Eye (tissue), 1 donor: ENCODE measurements at regions not wholly inside any gene's neighbourhood (a gene's known extent, or its start where the extent isn't known, plus 50 kb on each side); places are given as distances from the start of the nearest gene placed in this dataset.
A peak's percentile ranks its signal among the peaks of the same experiment; 100 is the strongest.
"Not testable (repeated sequence)": the region's sequence is repeated elsewhere in the genome, so short reads cannot be mapped to it uniquely, and the experiment has no call there.

Source experiments
- DNase-seq: peaks from one replicate; pipeline ENCODE4 v3.0.0-alpha.2; 2015

DNA sequence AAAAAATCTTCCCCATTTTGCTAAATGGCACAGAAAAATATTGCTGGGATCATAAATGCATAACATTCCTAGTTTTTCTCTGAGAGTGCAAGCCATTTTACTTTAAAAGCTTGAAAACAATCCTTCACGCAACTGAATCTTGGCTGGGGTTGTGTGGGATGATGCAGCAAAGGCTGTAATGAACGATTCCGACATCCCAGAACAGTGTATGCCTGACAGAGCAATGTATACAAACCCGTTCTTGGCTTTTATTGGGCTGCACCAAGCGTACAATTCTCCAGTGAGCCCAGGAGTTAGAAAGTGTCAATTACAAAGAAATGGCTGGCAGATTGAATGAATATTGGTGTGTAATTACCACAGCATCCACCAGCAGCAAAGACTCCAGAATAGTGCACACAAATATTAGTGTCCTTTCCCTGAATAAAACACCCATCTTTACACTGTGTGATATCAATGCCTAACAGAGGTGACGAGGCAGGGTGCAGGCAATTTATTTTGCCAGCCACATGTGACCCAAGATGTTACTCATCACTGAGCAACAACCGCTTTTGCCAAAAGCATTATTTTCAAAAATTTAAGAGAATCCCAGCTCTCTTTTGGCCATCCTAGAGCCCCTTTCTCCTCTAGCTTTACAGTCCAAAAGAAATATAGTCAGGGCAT is 578.6 kb upstream of the CHAC2 start:
- no peak for DNase-seq

DNA sequence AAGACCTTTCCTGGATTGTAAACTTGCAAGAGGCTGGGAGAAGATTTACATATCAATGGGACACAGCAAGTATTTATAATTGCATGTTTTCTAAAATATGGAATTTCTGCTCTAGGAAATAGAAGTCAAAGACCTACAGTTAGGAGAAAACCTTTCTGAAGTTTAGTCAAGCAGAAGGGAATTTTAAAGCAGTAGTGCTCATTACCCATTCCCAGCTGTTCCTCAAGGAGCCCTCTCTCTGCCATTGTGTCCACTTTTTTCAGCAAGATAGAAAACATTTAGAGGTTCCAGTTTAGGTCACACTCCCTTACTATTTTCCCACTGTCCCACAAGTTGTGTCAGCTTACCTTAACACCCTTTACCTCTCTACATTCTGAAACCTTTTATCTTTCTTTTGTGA is 584.0 kb upstream of the CHAC2 start:
- peak; percentile 59 for DNase-seq

DNA sequence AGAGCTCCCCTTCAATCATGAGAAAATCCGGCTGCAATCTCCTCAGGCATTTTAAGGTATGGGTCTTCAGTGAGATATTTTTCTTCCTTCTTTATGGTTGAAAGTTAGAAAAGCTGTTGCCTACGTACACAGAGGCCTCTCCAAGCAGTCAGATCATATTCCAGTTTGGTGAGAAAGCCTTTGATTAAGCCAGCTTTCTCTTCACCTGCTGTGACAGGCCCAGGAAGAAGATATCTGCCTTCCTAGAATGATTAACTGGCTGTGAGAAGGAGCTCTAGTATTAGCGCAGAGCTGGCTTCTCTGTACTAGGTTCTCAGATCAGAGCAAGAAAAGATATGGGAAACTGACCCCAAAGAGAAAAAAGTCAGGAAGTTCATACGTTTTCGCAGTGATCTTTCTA is 585.0 kb upstream of the CHAC2 start:
- no peak for DNase-seq

DNA sequence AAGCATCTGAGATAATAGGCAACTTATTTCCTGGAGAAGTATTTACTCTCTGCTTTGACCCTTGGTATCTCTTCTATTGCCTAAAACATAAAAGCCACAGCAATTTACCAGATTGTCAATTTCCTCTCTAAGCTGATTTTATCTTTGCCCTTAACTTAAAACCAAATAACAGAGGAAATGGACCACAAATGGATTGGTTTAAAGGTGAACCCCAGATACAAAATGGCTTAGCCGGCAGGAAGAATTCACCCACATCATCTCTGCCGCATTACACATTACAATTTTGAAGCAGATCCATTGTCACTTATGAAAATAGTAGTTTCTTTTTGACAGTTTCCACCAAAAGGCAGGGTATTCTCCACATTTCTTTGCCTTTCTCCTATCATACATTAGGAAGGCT is 585.8 kb upstream of the CHAC2 start:
- DNase-seq: no peak

DNA sequence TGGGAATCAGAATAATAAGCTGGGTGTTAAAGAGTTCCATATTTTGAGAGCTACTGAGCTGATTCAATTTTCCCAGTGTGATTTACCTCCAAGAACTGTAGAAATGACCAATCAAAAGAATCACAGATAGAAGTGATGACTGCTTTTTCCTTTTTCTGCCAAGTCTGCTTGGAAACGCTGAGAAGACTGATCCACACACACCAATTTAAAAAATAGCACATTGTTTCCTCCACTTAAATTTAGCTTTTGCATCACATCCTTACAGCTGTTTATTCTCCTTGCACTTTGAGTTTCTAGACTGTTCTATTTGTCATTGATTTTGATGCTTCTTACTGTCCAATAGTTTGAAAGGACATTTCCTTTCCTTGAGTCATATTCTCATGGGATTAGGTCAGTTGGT is 590.3 kb upstream of the CHAC2 start:
- no peak for DNase-seq

DNA sequence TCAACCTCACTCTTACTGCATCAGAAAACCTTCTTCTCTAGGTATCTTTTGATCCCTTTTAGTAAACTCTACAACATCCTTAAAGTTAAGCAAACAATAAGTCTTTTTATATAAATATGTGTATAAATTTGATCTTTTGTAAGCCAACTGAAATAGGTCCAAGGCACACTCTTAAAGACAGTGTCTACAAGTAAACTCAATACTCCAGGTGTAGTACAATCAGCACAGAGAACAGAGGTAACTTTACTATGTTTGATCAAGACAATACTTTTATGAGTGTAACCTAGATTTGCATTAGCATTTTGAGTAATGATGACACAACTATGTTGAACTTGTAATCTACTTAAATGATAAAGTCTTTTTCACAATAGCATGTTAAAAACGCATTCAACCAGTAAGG is 593.1 kb upstream of the CHAC2 start:
- no peak for DNase-seq

DNA sequence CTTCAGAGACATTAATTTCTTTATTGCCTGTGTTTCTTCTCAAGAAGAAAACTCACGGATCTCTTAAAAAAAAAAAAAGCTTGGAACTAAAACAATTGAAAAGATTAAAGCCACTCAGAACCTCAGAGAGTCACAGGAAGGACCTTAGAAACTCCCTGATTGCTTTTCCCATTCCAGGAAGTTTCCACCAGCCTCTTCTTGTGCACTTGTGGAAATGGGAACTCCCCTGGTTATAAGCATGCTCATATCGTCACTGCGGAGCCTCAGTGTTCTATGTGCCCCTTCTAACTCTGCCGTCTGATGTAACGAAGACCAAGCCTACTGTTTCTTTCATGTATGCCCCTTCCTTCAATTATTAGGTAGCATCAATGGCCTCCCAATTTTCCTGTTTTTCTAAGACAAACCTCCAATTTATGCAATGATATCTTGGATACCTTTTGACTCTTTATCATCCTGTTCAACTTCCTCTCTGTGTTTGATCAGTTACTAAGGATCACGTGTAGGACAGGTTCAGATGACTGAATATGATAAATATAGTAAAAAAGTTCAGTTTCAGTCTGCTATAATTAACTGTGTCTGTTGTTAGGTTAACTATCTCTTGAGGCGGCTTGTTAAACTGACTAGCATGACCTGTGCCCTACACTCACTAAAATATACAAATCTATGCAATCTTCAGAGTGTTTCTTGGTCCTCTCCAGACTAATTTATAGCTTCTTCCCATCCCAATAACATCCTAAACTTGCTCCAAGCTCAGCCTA is 593.7 kb upstream of the CHAC2 start:
- no peak for DNase-seq

DNA sequence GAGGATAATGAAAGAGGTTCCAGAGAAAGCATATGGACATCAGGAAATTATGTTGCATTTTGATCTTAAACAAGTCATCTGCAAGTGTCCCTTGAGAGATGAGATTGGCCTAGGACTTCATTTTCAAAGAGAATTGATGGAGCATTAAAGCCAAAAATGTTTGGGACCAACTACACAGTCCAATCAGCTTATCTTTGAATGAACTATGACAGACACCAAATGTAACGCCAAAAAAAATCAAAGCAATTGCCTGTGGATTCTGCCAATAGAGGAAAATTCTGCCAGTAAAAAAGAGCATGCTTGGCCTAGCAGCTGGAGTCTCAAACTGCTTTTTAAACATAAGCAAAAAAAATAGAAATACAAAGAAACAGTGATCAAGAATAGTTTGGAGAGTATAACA is 594.5 kb upstream of the CHAC2 start:
- DNase-seq: no peak

DNA sequence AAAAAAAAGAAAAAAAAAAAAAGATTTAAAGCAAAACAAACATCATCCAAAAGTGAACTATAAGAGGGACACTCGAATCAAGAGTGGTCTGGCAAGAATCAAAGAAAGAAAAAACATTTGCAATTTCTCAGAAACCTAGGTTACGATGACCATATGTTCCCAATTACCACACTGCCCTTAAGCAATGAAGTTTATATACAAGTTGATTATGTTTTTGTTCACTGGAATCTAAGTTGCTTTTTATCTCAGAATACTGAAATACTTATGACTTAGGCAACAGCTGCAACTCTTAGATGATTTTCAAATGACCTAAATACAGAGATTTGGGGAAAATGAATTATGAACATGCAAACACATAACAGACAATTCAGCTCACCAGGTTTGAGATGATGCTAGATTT is 597.1 kb upstream of the CHAC2 start:
- no peak for DNase-seq

DNA sequence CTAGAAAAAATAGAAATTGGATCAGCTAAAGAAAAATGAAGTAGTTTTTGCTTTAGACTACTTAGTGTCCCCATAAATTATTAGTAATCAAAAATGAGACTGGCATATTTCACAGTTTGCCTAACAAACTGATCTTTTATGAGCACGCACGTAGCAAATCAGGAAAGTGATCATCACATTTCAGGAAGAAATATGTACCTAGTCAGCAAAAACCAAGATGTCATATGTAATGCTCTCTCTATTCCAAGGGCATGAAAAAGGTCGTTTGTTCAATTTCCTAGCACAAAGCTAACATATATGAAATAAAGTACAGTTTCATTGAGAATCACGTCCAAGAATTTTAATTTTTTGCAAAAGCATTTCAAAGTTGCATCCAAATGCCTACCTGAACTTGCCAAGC is 600.4 kb upstream of the CHAC2 start:
- DNase-seq: no peak

DNA sequence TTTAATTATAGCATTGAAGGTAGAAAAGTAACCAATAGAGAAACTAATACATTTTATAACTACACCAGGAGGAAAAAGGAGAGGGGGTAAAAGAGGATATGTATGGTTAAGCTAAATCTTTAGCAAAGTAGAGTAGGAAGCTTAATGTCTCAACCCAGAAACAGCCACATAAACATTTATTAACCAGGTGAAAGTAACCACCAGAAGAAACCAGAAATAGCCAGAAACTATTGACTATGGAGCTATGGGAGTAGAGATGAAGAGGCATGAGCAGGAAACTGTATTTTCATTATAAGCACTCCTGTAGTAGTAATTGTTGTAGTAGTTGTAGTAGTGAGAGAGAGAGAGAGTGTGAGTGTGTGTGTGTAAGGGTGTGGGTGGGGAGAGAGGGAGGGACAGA is 617.5 kb upstream of the CHAC2 start:
- DNase-seq: no peak

DNA sequence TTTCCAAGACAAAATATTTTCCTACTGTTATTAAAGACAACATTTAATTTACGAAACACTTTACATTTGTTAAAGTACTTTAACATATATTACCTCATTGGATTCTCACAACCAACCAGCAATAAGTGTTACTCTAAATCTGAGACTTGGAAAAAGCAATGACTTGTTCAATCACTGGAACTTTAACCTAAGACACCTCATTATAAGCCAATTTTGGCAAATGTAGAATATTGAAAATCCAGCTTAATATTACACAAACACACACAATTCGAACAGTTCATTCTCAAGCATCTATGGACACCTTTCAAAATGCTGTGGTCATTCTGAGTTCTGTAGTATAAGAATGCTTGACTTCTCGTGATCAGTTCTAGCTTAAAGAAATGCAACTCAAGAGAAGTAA is 619.4 kb upstream of the CHAC2 start:
- DNase-seq: no peak

DNA sequence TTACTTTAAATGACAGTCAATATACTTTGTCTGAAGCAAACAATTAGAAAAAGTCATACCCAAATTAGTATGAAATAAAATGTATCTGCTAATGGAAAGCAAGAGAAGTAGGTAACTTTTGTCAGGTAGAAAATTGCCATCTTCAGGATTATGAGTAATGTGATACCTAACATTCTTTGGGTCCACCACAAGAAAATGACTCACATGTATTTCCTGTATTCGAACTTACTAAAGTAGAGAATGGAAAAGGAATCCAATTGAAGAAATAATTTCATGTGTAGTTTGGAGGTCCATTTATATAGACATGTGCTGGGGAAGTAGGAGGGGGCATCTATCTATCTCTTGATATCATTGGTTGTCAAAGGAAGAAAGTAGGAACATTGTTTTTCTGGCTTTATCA is 636.2 kb upstream of the CHAC2 start:
- DNase-seq: no peak

DNA sequence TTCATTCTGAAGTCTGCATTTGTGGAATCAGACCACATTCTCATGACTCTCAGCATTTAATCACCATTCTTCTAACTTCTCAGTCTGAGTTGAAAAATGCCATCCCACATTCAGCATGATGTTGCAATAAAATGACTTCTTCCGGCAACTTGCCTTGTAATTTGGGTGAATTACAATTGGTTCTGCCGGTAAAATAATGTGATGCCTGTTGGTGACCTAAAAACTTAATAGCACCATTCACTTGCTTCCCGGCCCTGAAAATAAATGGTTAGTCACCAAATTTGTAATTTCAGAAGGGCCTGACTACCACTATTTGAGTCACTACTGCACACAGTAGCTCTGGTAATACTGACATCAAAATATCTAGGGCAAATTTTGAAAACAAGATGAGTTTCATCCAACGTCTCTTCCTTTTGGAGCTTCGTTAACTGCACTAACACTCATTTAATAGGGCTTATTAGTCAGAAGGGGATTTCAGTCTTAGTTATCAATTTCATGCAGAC is 637.1 kb upstream of the CHAC2 start:
- DNase-seq: no peak

DNA sequence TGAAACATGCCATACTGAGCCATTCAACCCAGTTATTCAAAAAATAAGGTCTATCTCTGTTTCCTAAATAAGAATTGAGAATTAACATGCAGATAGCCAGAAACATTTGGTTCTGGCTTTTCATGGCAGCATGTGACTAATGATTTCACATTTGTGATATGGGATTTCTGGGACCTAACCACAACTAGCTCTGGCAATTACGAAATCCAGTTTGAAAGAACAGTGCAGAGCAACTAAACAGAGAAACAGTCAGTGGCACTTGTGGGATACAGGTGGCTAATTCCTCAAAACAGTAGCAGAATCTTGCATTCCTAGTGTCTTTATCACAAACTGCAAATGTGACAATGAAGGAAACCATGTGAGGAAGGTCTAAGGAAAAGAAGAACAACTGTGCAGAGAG is 637.8 kb upstream of the CHAC2 start:
- no peak for DNase-seq

DNA sequence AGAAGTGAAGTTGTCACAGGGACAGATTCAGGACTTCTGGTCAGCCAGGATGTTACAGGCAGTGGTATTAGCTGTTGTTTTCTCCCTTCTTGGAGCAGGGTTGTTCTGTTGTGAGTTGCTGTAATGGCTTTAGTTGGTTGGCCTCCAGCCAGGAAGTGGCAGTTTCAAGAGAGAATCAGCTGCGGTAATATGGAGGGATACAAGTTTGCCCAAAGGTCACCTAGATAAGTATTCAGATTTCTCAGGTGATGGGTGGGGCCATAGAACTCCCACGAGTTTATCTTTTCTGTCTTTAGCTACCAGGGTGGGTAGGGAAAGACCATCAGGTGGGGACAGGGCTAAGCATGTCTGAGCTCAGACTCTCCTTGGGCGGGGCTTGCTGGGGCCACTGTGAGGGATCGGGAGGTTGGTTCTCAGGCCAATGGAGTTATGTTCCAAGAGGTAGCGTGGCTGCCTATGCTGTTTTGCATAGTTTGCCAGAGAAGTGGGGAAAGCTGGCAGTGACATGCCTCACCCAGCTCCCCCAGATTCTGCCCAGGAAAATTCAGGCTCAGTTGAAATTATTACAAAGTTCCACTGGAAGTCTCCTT is 640.4 kb upstream of the CHAC2 start:
- no peak for DNase-seq

DNA sequence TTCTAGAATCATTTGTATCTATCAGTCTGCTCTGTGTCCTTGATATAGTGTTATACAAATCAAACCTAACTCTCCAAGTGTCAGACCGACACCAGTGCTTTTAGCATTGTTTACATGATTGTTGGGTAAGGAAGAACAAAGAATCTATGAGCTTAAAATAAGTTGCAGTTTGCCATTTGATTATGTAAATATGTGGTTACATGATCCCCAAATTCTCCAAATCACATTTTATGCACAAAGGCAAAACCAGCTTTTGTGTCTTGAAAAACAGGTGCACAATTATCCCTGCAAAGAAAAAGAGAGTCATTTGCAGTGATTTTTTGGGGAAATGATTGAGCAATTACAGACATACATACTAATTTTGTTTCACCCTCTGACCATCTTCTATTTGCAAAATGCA is 652.6 kb upstream of the CHAC2 start:
- no peak for DNase-seq

DNA sequence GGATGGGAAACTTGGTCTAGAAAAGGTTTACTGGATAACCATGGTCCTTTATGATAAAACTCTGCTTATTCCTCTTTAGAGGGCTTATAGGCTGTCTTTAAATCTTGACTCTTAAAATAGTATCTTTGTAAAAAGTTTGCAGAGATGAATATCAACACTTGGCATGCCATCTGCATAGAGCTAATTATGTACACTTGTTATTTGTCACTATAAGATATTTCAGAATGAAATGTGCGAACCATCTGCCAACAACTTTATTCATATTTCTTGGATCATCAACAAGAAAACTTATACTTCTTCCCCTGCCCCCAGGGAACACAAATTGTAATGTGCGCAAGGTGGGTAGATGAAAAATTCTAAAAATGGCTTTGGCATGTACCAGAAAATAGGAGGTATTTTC is 653.0 kb upstream of the CHAC2 start:
- DNase-seq: no peak

DNA sequence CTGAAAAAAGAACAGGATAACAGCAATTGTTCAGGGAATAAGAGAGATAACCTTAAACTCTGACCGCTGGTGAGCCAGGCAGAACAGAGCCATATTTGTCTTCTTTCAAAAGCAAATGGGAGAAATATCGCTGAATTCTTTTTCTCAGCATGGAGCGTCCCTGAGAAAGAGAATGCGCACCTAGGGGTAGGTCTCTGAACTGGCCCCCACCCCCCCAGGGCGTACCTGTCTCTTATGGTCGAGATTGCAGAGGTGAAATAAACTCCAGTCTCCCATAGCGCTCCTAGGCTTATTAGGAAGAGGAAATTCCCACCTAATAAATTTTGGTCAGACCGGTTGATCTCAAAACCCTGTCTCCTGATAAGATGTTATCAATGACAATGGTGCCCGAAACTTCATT is 655.2 kb upstream of the CHAC2 start:
- DNase-seq: not testable (repeated sequence)

DNA sequence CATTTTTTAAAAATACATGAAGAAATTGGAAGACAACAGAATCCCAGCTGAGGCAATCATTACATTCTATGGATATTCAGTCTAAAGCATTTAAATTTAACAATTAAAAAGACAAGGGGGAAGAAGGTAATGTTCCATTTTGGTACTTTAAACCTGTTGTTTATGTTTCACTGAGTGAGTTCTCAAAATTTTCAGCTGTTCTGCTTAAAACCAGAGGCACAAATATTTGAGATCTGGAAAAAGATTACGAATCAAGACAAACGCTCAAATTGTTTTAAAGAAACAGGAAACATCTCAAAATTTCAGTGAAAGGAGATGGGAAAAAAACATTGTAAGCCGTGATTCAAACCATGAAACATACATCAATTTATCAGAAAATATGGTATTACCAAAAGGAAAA is 656.2 kb upstream of the CHAC2 start:
- no peak for DNase-seq

DNA sequence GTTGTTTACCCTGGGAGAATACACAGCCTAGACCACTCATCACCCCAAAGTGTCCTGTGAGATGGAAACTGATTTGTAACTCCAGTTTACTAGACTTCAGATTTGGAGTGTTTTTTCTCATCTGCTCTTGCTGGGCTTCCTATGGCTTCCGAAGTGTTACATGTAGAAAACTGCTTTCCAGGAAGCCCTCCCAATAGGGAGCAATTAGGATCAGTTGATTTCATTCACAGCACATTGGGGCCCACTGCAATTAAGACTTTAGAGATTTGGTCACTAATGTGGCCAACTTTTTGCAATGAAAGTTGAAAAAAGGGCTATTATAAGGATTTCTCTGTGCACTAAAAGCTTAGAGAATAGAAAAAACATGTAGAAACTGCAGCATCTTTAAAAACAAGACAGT is 656.6 kb upstream of the CHAC2 start:
- no peak for DNase-seq

DNA sequence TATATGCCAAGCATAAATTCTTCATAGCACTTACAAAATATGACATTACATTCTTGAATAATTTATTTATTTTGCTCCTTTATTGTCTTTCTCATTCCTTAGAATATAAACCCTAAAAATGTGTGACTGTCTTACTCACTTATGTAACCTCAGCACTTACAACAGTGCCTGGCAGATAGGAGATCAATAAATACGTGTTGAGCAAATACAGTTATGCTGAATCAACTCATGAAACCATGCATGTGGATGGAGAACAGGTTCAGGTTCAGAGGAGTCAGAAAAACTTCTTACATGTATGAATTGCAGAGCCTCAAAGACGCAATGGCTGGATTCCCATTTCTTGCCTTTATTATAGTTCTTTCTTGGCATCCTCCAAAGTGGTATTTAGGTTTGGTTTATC is 659.4 kb upstream of the CHAC2 start:
- DNase-seq: no peak

DNA sequence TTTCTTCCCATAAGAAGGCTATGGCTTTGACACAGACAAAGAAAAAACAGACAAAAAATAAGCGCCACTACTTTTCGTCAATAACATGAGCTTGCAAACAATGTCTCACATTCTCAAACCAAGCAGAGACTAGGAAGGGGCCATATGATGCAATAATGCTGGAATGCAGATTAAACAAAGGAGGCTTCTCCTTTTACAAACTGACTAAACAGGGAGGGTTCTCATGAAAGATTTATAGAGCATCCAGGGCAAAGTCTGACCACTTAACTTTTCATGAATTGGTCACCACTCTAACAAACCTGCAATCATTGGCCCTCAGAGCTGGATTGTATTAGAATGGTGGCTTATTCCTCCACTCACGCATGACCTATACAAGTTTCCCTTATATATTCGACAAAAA is 663.3 kb upstream of the CHAC2 start:
- DNase-seq: peak; percentile 13

DNA sequence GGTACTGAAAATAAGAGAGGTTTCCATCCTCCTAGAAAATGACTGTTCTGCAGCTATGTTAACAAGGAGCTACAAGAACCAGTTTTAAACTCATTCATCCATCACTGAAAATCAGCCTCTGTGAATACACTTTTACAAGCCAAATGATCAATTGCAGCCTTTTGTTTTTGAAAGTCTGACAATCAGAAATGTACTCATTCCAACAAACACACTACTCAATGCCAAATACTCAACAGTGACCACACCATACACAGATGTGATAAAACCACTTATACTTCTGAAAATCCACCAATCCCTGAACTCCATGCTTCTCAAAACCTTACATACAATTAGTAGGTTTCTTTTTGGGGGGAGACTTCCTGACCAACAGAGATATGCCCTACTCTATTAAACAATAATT is 663.9 kb upstream of the CHAC2 start:
- no peak for DNase-seq

DNA sequence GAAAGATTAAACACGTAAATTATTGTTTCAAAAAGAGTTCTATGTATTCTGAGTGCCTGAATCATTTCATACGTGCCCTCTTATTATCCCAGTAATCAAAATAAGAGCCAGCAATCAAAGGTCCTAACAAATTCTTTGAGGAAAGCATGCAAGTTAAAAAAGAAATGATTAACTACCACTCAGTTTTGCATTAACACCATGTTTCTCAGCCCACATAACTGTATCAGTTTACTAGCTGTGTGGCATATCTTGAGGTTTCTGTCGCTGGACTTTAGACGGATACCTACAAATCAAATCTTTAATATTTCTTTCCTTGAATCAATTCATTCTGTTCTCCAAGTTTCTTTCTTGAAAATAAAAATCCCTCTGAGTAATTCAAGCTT is 668.9 kb upstream of the CHAC2 start:
- no peak for DNase-seq
